Stimulated activated CD8-positive, alpha-beta memory T cell treated with anti-CD3 and anti-CD28 coated beads, Interleukin-12 subunit alpha, Interleukin-12 subunit beta, amount 100 ng/mL, for 24 hours (primary cell): ENCODE measurements at regions not wholly inside any gene's neighbourhood (a gene's known extent, or its start where the extent isn't known, plus 50 kb on each side); places are given as distances from the start of the nearest gene placed in this dataset.

Experiments
- DNase-seq: peaks from one replicate; pipeline ENCODE4 v3.0.0-alpha.2; 2020; ENCODE audit errors: extremely low read depth

GRCh38 chr22:49035818-49036457 is 791.7 kb downstream of the BRD1 start:
- no peak for DNase-seq

GRCh38 chr22:49034836-49035817 is 792.5 kb downstream of the BRD1 start:
- no peak for DNase-seq

GRCh38 chr22:49033616-49034015 is 794.1 kb downstream of the BRD1 start:
- no peak for DNase-seq

- DNase-seq: no peak
These were observed 794.9 kb downstream of the BRD1 start for GRCh38 chr22:49032821-49033220.

GRCh38 chr22:49031746-49032330 is 795.8 kb downstream of the BRD1 start:
- no peak for DNase-seq

- DNase-seq: no peak
These were observed 799.6 kb downstream of the BRD1 start for GRCh38 chr22:49028111-49028510.

- no peak for DNase-seq
These were observed 800.4 kb downstream of the BRD1 start for GRCh38 chr22:49027368-49027670.

- DNase-seq: no peak
These were observed 800.9 kb downstream of the BRD1 start for GRCh38 chr22:49026494-49027367.

- DNase-seq: no peak
These were observed 801.7 kb downstream of the BRD1 start for GRCh38 chr22:49025791-49026493.

GRCh38 chr22:49024775-49025440 is 802.8 kb downstream of the BRD1 start:
- DNase-seq: no peak

- no peak for DNase-seq
These were observed 803.5 kb downstream of the BRD1 start for GRCh38 chr22:49023879-49024774.

- DNase-seq: no peak
These were observed 804.4 kb downstream of the BRD1 start for GRCh38 chr22:49023161-49023878.

- no peak for DNase-seq
These were observed 804.9 kb downstream of the BRD1 start for GRCh38 chr22:49022816-49023160.

GRCh38 chr22:49021926-49022815 is 805.5 kb downstream of the BRD1 start:
- DNase-seq: no peak

- DNase-seq: no peak
These were observed 806.3 kb downstream of the BRD1 start for GRCh38 chr22:49021131-49021925.

GRCh38 chr22:49019737-49020713 is 807.6 kb downstream of the BRD1 start:
- DNase-seq: no peak
